ENCODE measurements at regions not wholly inside any gene's neighbourhood (a gene's known extent, or its start where the extent isn't known, plus 50 kb on each side); places are given as distances from the start of the nearest gene placed in this dataset.

DNA sequence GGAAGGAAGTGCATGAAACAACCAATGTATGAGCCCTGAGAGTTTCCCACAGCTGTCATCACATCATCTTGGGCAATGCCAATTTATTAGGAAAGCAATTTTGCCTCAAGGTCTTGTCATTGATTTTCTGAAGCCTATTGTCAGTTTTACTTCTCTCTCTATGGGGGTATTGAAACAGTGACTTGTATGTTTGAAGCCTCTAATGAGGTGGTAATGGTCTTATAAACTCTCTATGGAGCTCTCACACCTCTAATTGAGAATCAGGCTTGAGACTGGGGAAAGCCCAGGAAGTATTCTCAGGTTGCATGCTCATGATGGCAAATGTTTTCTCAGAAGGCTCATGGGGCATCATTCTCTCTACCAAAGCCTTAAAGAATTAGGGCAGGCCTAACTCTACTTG is 308.2 kb upstream of the EMCN start:
- H3K4me3 Mint-ChIP-seq: no peak overlapping the region
- no peak overlapping the region for H3K27ac Mint-ChIP-seq
- no peaks in the 10 kb centered on the region for H3K4me1 Mint-ChIP-seq
- POLR2A ChIA-PET: no interaction called here
- H3K36me3 Mint-ChIP-seq: no peaks in the 10 kb centered on the region
- peaks cover 7% of the 10 kb centered on the region for H3K9me3 Mint-ChIP-seq
- no peak for DNase-seq
- ATAC-seq (ENCODE audit: low read depth): no peak
- peaks cover 3% of the 10 kb centered on the region for H3K27me3 Mint-ChIP-seq

DNA sequence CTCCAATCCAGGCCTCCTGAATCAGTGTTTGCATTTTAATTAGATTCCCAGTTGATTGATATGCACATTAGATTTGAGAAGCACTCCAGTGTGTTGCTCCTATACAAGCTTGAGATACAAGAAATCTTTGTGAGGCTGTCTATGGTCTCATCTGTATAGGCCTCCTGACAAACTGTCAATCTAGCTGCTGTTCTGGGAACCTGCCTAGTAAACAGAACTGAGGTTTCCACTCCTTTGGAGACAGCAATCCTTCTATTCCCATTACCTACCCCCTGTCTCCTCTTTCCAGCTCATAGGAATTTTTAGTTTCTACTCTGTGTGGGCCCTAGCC is 306.1 kb upstream of the EMCN start:
- peaks cover 3% of the 10 kb centered on the region for H3K27me3 Mint-ChIP-seq
- H3K4me3 Mint-ChIP-seq: no peak overlapping the region
- DNase-seq (no peak), ATAC-seq (ENCODE audit: low read depth) (no peak)
- H3K36me3 Mint-ChIP-seq: no peaks in the 10 kb centered on the region
- peaks cover 4% of the 10 kb centered on the region for H3K9me3 Mint-ChIP-seq
- POLR2A ChIA-PET: no interaction called here
- no peak overlapping the region for H3K27ac Mint-ChIP-seq
- H3K4me1 Mint-ChIP-seq: no peaks in the 10 kb centered on the region

- Mint-ChIP-seq H3K4me3 (no peak overlapping the region), H3K27ac (no peak overlapping the region), H3K4me1 (no peaks in the 10 kb centered on the region), H3K27me3 (no peaks in the 10 kb centered on the region), H3K9me3 (peaks cover under 1% of the 10 kb centered on the region), H3K36me3 (no peaks in the 10 kb centered on the region)
- no peak for DNase-seq
- POLR2A ChIA-PET: no interaction called here
- no peak for ATAC-seq (ENCODE audit: low read depth)
These were observed 305.5 kb upstream of the EMCN start for GRCh38 chr4:100823066-100823992.

- POLR2A ChIA-PET: no interaction called here
- no peaks in the 10 kb centered on the region for H3K9me3 Mint-ChIP-seq
- ATAC-seq (ENCODE audit: low read depth): no peak
These were observed 302.4 kb upstream of the EMCN start for GRCh38 chr4:100820249-100820648.

GRCh38 chr4:100819505-100819904 is 301.7 kb upstream of the EMCN start:
- Mint-ChIP-seq H3K4me3 (no peak overlapping the region), H3K36me3 (no peaks in the 10 kb centered on the region), H3K27me3 (peaks cover 4% of the 10 kb centered on the region), H3K27ac (no peak overlapping the region), H3K4me1 (no peaks in the 10 kb centered on the region), H3K9me3 (no peaks in the 10 kb centered on the region)
- POLR2A ChIA-PET: no interaction called here
- DNase-seq (no peak), ATAC-seq (ENCODE audit: low read depth) (no peak)

More at GRCh38 chr4:100820249-100820648, 302.4 kb upstream of the EMCN start:
- no peak for DNase-seq
- H3K4me1 Mint-ChIP-seq: no peaks in the 10 kb centered on the region
- H3K36me3 Mint-ChIP-seq: no peaks in the 10 kb centered on the region
- peaks cover 2% of the 10 kb centered on the region for H3K27me3 Mint-ChIP-seq
- H3K27ac Mint-ChIP-seq: no peak overlapping the region
- H3K4me3 Mint-ChIP-seq: no peak overlapping the region

GRCh38 chr4:100816436-100817045 is 298.7 kb upstream of the EMCN start:
- H3K9me3 Mint-ChIP-seq: no peaks in the 10 kb centered on the region
- H3K4me3 Mint-ChIP-seq: no peak overlapping the region
- H3K27me3 Mint-ChIP-seq: peaks cover 4% of the 10 kb centered on the region
- ATAC-seq (ENCODE audit: low read depth): no peak
- H3K27ac Mint-ChIP-seq: no peak overlapping the region
- H3K4me1 Mint-ChIP-seq: no peaks in the 10 kb centered on the region
- no peaks in the 10 kb centered on the region for H3K36me3 Mint-ChIP-seq
- POLR2A ChIA-PET: no interaction called here
- DNase-seq: no peak

DNA sequence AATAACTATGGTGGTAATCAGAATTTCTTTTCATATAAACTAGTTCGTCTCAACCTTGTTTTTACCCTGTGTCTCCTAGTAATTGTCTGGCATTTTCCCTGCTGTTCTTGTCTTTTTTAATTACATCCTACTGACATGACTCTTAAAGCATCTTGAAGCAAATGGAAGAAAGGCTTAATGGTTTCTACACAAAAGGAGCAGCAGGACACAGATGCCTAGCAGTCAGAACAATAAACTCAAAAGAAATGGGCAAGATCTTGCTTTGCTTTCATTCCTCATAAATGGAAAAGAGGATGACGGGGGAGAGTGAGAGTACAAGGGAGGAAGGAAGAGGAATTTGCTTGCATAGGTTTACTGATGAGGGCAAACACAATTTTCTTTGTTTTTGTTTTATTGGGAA is 293.2 kb upstream of the EMCN start:
- Mint-ChIP-seq H3K36me3 (no peaks in the 10 kb centered on the region), H3K27ac (no peak overlapping the region), H3K4me1 (no peaks in the 10 kb centered on the region), H3K27me3 (peaks cover 4% of the 10 kb centered on the region), H3K9me3 (no peaks in the 10 kb centered on the region), H3K4me3 (no peak overlapping the region)
- ATAC-seq (ENCODE audit: low read depth) (no peak), DNase-seq (no peak)
- POLR2A ChIA-PET: no interaction called here

DNA sequence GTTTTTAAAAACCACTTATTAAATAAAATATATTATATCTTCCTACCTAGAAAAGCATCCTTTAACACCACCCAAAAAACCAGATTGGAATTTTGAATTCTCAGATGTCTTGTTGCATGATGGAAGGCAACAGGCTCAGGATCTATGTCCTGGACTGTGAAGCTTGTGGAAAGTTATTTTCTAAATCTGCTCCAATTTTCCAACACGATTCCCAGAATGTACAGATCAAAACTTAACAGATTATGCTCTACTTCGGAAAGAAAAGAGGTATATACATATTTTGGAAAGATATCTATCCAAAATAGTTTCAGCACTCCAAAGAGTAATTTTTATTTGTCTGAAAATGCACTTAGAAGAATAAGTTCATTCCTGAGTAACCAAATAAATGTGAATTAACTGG is 291.7 kb upstream of the EMCN start:
- POLR2A ChIA-PET: no interaction called here
- ATAC-seq (ENCODE audit: low read depth): no peak
- Mint-ChIP-seq H3K4me1 (no peaks in the 10 kb centered on the region), H3K36me3 (no peaks in the 10 kb centered on the region), H3K27ac (no peak overlapping the region), H3K27me3 (no peaks in the 10 kb centered on the region), H3K9me3 (no peaks in the 10 kb centered on the region), H3K4me3 (no peak overlapping the region)
- DNase-seq: no peak

- no peak for DNase-seq
- POLR2A ChIA-PET: no interaction called here
- Mint-ChIP-seq H3K4me1 (no peaks in the 10 kb centered on the region), H3K36me3 (no peaks in the 10 kb centered on the region), H3K9me3 (no peaks in the 10 kb centered on the region), H3K27ac (no peak overlapping the region), H3K4me3 (no peak overlapping the region), H3K27me3 (no peaks in the 10 kb centered on the region)
- no peak for ATAC-seq (ENCODE audit: low read depth)
These were observed 289.2 kb upstream of the EMCN start for GRCh38 chr4:100806988-100807387.

GRCh38 chr4:100805538-100805937 is 287.7 kb upstream of the EMCN start:
- POLR2A ChIA-PET: no interaction called here
- Mint-ChIP-seq H3K4me3 (no peak overlapping the region), H3K27ac (no peak overlapping the region), H3K27me3 (no peaks in the 10 kb centered on the region), H3K4me1 (no peaks in the 10 kb centered on the region), H3K9me3 (no peaks in the 10 kb centered on the region), H3K36me3 (no peaks in the 10 kb centered on the region)
- ATAC-seq (ENCODE audit: low read depth) (no peak), DNase-seq (no peak)

DNA sequence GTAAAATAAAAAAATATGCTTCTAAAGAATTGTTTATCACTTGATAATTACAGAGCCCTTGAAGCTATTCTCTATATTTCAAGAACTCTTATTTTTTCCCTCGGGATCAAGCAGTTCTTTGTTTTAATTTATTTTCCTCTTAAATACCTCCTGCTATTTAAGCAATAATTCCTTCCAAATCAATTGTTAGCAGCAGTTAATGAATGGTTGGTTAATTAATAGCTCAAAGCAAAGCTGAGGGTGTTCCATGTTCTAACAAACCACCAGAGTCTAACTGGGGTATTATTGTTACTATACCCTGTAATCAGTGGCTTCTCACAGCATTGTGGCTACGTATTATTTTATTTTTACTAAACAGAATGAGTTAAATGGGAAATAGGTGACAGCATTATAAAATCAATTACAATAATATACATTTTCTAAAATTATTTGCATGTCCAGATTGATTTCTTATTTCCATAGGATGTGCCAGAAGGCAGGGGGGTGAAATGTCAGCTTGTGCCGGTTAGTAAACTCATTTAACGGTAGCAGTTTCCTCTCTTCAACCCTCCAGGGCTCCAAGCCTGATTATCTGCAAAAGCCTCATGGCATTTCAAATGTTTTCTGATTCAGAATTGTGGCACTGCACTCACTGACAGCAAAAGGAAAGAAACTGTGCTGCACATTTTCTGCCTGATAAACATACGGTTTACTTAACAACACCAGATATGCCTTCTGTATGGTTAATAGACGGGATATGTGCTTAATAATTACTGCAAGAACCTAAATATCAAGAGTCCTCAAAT is 286.9 kb upstream of the EMCN start:
- ATAC-seq (ENCODE audit: low read depth) (no peak), DNase-seq (no peak)
- no peaks in the 10 kb centered on the region for H3K9me3 Mint-ChIP-seq
- no peaks in the 10 kb centered on the region for H3K4me1 Mint-ChIP-seq
- no peaks in the 10 kb centered on the region for H3K27me3 Mint-ChIP-seq
- H3K4me3 Mint-ChIP-seq: no peak overlapping the region
- no peaks in the 10 kb centered on the region for H3K36me3 Mint-ChIP-seq
- no peak overlapping the region for H3K27ac Mint-ChIP-seq
- POLR2A ChIA-PET: no interaction called here

DNA sequence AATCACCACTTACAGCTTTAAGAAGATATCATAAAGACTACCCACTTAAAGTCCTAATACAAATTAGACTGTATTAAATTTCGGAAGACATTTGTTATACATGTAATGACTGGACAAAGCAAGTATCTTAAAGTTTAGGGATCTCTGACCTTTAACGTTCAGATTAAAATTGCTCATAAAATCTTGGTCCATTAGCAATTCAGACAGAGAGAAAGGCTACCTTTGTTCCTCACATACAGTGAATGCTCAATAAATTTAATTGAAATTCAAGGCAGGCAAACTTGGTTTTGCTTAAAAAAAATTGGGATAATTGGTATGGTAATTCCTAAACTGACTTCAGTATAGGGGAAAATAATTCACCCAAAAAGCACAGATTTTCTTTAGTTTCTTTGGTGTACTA is 285.9 kb upstream of the EMCN start:
- POLR2A ChIA-PET: no interaction called here
- H3K27ac Mint-ChIP-seq: no peak overlapping the region

GRCh38 chr4:100799761-100800539 is 282.1 kb upstream of the EMCN start:
- DNase-seq: no peak

More for the DNA sequence above, 285.9 kb upstream of the EMCN start:
- no peak for ATAC-seq (ENCODE audit: low read depth)
- Mint-ChIP-seq H3K36me3 (no peaks in the 10 kb centered on the region), H3K4me1 (no peaks in the 10 kb centered on the region), H3K4me3 (no peak overlapping the region), H3K9me3 (no peaks in the 10 kb centered on the region), H3K27me3 (no peaks in the 10 kb centered on the region)
- no peak for DNase-seq

More at GRCh38 chr4:100799761-100800539, 282.1 kb upstream of the EMCN start:
- POLR2A ChIA-PET: no interaction called here
- no peak overlapping the region for H3K4me3 Mint-ChIP-seq
- ATAC-seq (ENCODE audit: low read depth): no peak
- no peaks in the 10 kb centered on the region for H3K36me3 Mint-ChIP-seq
- H3K4me1 Mint-ChIP-seq: no peaks in the 10 kb centered on the region
- H3K27ac Mint-ChIP-seq: no peak overlapping the region
- no peaks in the 10 kb centered on the region for H3K9me3 Mint-ChIP-seq
- peaks cover 4% of the 10 kb centered on the region for H3K27me3 Mint-ChIP-seq

Measured in activated naive CD8-positive, alpha-beta T cell treated with anti-CD3 and anti-CD28 coated beads, Interleukin-2, amount 10 ng/mL, durations not matched to agents 7 days and 5 days (primary cell).